ENCODE measurements at regions not wholly inside any gene's neighbourhood (a gene's known extent, or its start where the extent isn't known, plus 50 kb on each side); places are given as distances from the start of the nearest gene placed in this dataset.
"Not testable (repeated sequence)": the region's sequence is repeated elsewhere in the genome, so short reads cannot be mapped to it uniquely, and the experiment has no call there.

DNA sequence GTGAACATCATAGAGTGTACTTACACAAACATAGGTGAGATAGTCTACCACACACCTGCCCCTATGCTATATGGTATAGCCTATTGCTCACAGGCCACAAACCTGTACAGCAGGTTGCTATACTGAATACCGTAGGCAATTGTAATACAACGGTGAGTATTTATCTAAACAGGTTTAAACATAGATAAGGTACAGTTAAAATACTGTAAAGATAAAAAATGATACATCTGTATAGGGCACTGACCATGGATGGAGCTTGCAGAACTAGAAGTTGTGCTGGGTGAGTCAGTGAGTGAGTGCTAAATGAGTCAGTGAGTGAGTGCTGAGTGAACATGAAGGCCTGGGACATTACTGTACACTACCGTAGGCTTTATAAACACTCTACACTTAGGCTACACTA is 267.0 kb upstream of the HS6ST1 start:
- DNase-seq: no peak

DNA sequence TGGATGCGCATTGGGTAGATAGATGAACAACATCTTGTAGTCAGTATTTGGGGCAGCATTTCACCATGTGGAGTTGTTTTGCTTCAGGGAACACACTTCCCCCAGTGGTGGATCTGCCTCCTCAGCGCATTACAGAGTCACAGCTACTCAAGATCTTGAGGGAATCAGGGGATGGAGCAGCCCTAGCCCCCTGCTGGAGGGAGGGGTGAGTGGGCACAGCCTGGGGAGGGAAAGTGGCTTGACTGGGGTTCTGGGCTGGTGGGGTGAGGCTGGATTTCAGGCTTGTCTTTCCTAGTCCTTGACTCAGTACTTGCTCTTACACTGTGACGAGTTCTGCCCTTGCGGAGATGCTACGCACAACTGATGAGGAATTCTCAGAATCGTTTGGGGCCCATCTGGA is 271.0 kb upstream of the HS6ST1 start:
- DNase-seq: no peak

DNA sequence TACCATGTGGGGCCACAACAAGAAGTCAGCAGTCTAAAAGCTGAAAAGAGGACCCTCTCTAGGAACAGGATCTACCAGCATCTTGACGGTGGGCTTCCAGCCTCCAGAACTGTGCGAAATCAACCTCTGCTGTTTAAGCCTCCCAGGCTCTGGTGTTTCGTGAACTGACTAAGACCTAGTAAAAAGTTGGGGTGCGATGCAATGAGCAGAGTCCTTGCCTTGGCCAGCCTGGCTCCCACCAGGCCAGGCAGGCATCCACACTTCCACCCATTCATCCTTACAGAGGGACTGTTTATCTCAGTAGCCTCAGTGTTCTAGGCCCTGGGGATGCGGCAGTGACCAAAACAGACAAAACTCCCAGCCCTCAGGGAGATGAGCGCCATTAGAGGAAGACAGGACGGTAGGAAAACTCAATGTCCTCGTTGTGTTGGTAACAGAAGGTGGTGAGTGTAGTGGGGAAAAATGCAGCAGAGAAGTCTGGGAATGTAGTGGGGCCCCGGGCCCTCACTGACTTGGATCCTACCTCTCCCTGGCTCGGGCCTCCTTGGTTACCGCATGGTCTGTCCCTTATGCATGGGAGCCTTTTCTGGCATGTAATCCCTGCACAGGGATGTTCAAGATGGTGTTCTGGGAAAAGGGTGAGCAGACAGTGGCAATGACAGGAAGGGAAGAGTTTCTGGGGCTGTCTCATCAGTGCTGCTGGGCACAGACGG is 271.8 kb upstream of the HS6ST1 start:
- DNase-seq: no peak

DNA sequence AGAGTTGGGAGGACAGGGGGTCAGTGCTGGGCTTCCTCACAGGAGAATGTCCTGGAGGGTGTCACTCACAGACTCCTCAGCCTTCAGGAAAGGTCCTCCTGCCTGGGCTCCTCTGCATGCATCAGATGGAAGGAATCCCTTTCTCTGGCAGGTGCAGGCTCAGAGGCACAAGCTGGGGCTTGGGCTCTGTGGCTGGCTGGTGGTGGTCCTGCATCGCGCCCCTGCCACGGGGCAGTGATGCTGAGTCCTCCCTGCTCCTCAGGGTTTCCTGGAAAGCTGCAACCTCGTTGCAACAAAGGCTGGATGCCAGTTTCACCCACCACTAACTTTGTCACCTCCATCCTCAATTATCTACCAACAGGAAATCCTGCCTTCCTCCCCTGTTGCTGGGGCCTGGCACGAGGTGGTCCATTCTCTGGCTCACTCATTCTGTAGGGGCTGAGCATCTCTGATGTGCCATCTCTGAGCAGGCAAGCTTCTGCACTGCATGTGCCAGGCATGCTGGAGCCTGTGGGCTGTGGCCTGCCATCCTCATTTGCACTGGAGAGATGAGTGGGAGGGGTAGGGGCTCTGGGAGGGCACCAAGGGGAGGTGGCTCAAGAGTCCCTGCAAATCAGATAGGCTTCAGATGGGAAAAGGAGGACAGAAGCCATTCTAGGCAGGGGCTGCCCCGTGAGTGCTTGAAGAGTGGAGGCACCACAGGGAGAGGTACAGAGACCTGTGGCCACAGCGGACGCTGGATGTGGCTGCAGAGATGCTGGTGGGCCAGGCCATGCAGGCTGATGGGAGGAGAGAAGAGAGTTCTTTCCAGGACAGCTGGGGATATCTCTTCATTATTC is 272.6 kb upstream of the HS6ST1 start:
- no peak for DNase-seq

DNA sequence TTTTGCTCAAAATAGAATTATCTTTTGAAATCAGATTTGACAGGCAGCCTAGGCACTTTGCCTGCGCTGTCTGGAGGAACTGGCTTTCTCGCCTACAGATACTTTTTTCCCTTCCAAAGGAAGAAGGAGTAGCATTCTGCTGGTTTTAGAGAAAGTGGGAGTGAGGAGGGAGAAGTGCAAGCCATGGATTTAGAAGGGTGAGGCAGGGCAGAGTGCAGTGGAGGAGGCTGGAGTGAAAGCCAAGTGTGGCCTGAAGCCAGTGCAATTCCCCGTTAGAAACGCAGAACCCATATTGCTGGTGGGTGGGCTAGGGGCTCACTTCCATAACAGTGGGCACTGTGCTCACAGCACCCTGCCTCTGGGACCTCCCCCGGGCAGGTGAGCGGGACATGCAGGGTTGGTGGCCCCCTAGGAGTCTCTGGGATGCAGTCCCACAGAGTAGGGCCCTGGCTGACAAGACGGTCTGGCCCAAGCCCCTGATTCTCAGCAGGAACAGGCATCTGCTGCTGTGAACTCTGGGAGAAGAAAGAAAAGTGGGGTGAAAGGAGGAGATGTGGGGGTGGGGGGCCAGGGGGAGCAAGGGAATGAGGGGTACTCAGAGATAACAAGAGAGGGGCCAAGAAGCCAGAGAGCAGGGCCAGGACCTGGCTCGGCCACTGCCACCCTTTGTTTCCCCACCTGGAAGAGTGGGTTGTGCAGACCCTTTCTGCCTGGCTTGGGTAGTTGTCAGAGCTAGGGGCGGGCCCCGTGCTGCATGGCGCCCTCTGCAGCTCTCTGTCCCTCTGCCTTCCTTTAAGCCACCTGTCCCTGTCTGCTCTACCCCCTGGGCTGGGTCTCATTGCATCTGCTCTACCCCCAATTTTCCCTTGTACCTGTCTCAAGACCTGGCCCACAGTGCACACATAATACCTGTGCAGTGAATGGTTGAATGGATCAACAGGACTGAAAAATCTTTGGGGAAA is 273.5 kb upstream of the HS6ST1 start:
- DNase-seq: no peak

DNA sequence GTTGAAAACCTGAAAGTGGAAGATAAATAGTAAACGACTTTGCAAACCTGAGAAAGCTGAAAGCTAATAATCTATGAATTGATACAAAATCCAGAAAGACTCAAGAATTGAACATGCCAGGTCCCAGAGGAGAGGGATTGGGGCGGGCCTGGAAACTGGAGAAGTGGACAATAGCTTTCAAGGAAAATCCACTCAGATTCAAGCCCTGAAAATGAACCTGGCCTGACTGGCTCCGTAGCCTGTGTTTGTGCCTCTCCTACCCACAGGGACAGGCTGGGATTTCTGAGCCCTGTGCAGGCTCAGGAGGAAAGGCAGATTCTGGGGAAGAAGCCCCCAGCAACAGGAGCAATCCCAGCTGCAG is 274.8 kb upstream of the HS6ST1 start:
- DNase-seq: no peak

DNA sequence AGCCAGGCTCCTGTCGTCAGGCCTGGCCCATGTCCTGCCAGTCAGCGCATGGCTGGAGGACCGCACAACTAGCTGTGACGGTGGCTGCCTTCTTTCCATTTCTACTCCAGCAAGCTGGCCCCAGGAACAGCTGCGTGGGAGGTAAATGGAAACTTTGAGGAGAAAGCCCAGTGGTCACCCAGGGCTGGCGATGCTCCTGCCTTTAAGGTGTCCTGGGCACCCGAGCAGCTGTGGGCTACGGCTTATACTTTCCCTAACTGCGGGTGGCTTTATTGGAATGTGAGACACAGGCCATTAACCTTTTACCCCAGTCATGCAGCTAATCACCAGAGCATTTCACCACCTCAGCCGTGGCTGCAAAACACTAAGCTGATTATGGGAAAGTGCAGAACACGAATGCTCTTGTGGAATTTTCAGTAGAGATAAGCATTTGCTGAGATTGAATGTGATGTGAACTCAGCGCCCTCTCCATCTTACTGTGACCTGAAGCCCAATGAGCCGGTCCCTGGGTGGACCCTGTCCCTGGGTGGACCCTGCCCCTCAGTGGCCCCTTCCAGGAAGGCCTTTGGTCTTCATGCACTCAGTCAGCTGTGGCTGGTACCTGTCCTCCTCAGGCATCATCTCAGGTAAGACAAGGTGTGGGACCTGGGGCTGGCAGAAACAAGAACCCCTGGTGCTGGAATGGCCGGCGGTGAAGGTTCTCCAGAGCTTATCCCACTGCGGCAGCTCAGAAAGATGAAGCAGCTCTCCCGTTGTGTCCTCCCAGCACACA is 275.4 kb upstream of the HS6ST1 start:
- no peak for DNase-seq

DNA sequence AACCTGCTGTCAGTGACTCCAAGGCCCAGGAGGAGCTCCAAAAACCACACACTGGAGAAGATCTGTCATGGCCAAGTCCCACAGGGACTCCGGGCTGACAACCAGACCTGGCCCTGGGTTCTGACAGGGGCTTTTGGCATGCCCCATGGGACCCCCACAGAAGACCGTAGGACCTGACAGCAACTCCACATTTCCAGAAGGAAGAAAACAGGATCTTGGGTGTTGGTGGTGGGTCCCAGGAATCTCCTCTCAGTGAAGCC is 275.9 kb upstream of the HS6ST1 start:
- DNase-seq: no peak

DNA sequence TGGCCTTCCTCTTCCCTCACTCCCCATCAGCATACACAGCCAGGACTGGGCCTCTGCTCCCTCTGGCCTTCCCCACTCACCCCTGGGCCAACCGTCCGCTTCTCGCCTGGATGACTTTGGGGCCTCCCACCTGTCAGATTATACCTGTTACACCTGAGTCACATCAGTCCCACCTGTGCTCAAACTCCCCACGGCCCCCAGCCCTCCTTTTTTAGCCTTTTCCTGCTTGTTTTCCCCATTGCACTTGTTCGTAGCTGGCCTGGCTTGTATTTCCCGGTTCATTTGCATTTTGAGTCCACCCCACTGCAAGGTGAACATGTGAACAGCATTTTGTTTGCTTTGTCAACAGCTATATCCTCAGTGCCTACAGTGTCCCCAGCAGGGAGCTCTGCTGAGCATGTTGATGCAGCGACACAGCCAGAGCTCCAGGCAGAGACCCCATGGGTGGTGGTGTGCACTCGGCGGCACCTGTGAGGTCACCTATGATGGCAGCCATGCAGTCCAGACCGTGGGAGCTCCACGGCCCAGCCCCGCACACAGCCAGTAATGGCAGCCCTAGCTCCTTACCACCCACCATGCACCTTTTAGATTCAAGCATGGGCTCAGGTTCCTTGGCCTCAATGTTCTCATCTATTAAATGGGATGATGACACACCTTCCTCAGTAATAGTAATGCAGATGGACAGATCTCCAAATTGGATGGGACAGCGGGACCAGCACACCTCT is 276.4 kb upstream of the HS6ST1 start:
- DNase-seq: no peak

DNA sequence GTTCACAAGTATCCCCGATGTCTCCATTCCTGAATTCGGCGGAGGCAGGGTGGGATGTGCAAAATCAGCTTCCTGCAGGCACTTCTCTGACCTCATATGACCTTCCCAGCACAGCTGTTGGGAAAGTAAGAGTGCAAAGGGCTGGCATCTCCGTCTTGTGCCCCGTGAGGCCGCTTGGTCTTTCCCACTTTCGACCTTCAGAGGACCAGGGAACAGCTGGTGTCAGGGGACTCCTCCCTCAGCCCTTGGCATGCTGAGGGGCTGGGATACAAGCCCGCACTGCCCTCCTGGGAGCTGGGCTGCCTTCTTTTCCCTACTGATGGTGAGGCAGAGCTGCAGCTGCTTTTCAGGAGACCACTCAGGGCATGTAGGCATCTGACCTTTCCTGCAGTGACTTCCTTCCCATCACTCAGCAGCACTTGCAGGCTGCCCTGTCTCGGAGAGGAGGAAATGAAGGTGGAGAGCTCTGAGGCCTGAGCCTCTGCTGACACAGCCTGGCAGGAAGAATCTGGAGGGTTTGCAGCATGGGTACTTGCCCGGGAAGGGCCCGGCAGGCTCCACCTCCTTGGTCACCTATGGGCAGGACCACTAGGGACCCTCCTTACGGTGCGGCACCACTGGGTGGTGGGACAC is 277.2 kb upstream of the HS6ST1 start:
- no peak for DNase-seq

DNA sequence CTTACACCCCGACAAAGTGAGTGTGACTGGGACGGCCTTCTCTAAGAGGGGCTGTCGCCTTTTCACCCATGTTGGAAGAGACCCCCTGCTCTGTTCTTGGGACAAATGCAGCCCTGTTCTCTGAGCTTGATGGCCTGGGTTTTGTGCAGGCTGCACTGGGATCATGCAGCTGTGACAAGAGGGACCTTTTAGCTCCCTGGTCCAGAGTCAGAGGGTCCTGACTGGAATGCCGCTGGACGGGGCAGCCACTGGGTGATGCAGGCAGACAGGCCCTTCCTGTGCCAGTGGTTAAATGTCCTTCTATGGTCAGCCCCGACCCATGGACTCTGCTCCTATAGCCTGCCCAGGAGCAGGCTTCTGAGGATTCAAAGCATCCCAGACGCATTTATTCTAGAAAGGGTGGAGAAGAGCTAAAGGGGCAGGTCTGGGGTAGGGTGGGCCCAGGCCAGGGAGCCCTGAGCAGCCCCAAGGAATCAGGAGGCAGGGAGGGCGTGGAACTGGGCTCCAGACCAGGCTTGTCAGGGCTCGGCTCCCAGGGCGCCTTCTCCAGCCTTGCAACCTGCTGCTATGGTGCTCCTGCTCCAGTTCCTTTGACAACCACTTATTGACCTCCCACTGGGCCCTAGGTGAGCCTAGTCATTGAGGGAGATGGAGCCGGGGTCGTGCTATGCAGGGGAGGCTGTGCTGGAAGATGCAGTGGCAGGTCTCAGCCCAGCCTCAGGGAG is 277.9 kb upstream of the HS6ST1 start:
- DNase-seq: no peak

DNA sequence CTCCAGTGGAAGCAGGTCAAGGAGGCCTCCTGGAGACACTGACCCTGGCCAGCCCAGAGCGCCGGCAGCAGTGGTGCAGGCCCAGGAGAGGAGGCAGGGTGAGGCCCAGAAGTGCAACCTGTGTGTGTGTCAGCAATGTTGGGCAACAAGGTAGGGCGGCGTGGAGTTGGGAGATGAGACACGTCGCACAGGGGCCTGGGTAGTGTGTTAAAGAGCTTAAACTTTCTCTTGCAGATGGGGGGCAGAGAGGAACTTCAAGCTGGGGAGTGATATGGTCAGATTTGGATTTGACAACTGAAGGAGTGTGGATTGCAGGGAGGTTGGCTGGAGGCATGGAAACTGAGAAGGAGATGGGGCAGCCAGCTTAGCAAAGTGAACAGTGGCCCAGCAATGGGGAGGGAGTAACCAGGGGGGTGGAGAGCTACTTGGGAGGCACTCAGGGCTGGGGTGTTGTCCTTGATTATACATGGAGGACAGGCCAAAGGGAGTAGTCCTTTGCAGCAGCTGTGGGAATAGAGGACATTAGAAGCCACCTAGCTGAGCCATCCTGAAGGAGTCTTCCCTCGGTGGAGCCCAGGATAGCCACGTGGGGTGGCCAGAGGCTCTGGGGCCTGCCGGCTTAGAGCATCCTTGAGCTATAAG is 278.6 kb upstream of the HS6ST1 start:
- DNase-seq: no peak

DNA sequence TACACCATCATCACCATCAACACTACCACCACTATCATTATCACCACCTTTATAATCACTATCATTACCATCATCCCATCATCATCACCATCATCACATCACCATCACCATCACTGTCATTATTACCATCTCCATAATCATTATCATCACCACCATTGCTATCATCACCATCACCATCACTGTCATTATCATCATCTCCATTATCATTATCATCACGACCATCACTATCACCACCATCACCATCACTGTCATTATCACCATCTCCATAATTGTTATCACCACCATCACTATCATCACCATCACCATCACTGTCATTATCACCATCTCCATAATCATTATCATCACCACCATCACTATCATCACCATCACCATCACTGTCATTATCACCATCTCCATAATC is 279.6 kb upstream of the HS6ST1 start:
- not testable (repeated sequence) for DNase-seq

DNA sequence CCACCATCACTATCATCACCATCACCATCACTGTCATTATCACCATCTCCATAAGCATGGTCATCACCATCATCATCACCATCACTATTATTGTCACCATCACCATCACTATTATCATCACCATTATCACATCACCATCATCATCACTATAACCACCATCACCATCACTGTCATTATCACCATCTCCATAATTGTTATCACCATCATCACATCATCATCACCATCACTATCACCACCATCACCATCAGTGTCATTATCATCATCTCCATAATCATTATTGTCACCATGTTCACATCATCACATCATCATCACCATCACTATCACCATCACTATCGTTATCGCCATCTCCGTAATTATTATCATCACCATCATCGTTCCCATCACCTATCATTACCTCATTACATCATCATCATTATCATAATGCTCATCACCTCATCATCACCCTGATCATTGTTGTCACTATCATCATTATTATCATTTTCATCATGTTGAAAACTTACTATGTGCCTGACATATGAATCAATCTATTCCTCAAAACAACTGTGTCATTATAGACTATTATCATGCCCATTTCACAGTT is 280.3 kb upstream of the HS6ST1 start:
- DNase-seq: no peak

DNA sequence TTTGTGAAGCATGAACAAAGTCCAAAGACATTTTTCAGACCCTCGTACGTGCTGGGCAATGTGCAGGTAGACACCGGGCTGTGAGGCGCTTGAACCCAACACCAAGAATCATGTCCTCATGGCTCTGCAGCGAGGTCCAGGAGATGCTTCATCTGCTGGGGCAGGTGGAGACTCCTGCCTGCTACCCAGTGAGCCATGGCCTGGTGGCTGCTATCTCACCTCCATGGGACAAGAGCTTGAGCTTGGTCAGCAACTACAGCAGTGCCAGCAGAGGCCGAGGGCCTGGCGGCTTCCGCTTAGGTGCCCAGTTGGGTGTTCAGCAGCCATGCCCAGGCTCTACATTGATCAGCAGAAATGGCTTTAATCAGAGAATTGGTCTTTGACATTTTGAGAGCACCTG is 281.0 kb upstream of the HS6ST1 start:
- no peak for DNase-seq

DNA sequence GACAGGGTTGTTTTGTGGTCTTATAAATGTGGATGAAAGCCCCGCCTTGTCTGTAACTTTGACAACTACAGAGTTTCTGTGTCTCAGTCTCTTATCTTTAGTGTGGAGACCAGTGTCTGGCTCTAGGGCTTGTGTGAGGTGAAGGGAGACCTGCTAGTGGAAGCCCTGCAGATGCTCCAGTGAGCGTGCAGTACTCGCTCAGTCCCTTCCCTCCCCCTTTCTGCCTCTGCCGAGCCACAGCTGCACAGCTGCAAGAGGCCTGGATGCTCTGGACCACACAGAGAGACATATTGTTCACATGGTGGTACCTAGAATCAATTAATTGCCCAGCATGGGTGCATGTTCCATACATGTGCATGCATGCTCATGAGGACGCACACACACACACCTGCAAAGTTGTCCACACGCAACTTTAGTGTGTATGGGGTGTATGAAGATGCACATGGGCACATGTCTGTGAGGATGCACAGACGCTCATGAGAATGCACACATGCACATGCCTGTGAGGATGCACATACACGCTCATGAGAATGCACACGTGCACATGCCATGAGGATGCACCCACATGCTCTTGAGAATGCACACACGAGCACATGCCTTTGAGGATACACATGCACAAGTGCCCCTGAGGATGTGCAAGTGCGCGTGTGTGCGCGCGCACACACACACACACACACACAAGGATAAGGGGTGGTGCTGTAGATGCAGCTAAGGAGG is 282.1 kb upstream of the HS6ST1 start:
- no peak for DNase-seq

DNA sequence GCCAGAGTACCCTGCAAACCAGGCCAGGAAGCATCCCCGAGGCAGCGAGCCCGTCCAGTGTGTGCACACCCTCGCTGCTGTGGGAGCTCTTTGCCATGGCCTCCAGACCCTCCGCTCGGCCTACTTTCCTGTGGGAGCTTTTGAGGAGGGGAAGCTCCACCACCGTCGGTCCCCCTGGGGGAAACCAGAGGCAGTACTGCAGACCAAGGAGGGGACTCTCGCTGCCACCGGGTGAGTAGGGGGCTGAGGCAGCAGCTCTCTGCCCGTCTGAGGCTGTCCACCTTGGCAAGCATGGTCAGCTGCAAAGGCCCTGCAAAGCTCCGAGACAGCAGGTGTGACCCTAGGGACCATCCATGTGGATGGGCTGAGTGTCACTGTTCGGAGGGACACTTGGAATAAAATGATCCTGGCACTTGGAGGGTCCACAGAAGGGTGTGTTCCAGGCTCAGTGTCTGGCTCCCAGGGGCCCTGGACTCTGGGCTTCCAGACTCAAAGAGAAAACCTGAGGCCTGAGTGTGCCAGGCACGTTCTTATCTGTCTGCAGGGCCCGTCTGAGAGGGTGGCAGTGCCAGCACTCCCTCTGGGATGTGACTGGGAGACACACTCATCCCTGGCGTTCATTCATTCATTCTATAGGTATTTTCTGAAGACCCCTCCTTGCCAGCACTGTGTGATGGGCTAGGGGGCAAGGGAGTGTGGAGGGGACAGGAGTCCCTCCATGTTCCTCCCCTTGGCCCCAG is 282.8 kb upstream of the HS6ST1 start:
- DNase-seq: no peak

DNA sequence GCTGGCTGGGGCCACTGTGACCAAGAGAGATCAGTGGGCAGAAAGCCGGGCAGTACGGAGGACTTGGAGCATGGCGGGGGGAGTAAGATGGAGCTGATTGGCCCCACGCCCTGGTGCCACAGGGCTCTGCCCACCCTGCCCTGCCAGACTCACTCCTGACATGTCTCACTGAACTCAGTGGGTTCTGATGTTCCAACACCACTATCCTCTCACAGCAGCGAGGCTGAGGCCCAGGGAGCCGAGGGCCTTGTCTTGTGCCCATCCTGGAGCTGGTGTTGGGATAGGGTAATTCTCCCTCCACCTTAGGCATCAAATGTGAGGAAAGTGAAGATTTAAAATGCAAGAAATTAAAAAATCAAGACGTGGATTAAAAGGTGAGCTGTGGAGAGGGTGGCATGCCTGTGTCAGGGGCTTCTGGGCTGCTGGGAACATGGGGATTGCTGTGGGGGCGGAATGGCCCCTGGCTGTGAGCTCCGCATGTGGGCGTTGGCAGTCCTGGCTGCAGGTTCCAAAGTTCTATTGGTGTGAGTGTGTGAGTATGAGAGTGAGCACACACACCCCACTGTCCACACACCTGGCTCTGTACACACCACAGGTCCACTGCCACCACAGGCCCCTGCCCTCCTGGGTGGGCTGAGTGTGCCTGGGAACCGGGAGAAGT is 283.5 kb upstream of the HS6ST1 start:
- no peak for DNase-seq

All from CD4-positive, alpha-beta T cell treated with Interleukin-6 for 4 hours (primary cell).